Stomach (tissue), 8 donors: ENCODE measurements at regions not wholly inside any gene's neighbourhood (a gene's known extent, or its start where the extent isn't known, plus 50 kb on each side); places are given as distances from the start of the nearest gene placed in this dataset.

Experiments used
- DNase-seq, 2 donors: peaks; one replicate each; pipeline versions ENCODE4 v3.0.0 to v3.0.0-alpha.2; 2013 to 2019
- H3K27ac ChIP-seq, 5 donors: fragments of 200-600 bp in 4 of 5; sonication (generic) in 4 of 5; one replicate each; pipeline ENCODE4 v1.5.1; 2013 to 2019; ENCODE audit warnings: mild to moderate bottlenecking in 1 of 5, moderate library complexity in 1 of 5
- H3K27me3 ChIP-seq, 3 donors: fragments of 200-600 bp; sonication (generic); one replicate each; pipeline ENCODE4 v1.5.1; 2017 to 2019; ENCODE audit warnings: mixed run types in 1 of 3
- H3K36me3 ChIP-seq, 4 donors: fragments of 200-600 bp; sonication (generic); 1 replicate in 3 of 4; 2 replicates in 1 of 4; pipeline ENCODE4 v1.5.1; 2016 to 2019
- H3K4me1 ChIP-seq, 4 donors: fragments of 200-600 bp; sonication (generic); one replicate each; pipeline ENCODE4 v1.5.1; 2016 to 2019
- H3K4me3 ChIP-seq, 4 donors: fragments of 200-600 bp; sonication (generic) in 3 of 4; one replicate each; pipeline ENCODE4 v1.5.1; 2016 to 2019; ENCODE audit warnings: mild to moderate bottlenecking in 1 of 4
- H3K9me3 ChIP-seq, 4 donors: fragments of 200-600 bp; sonication (generic); one replicate each; pipeline ENCODE4 v1.5.1; 2016 to 2019
- CTCF ChIP-seq, 7 experiments: fragments of 450-650 bp in 4 of 7; fragments of 200-600 bp in 3 of 7; sonication (generic) in 3 of 7; IDR thresholded peaks; one replicate each; pipeline ENCODE4 v1.5.1; 2016 to 2019; ENCODE audit warnings: antibody characterized with exemption in 7 of 7, control low read depth in 2 of 7, mild to moderate bottlenecking in 1 of 7
- EP300 ChIP-seq: sonication (generic); formaldehyde crosslinking; IDR thresholded peaks from one replicate; pipeline ENCODE4 v1.6.1; 2017; ENCODE audit warnings: antibody characterized with exemption
- POLR2A ChIP-seq, 4 donors: fragments of 450-650 bp; IDR thresholded peaks; one replicate each; pipeline ENCODE4 v1.6.1; 2016; ENCODE audit warnings: antibody characterized with exemption in 4 of 4, control low read depth in 2 of 4, mild to moderate bottlenecking in 1 of 4, moderate library complexity in 1 of 4
- POLR2AphosphoS5 ChIP-seq, 3 donors: sonication (generic); formaldehyde crosslinking; IDR thresholded peaks; one replicate each; pipeline ENCODE4 v1.6.1; 2016; ENCODE audit warnings: antibody characterized with exemption in 3 of 3
- WGBS, 5 donors: extraction: QIAGEN DNeasy Blood & Tissue Kit in 3 of 5; methylation state at CpG; one replicate each; pipeline versions ENCODE4 v1.1.5 to v1.1.7; 2013 to 2018; 5-methylcytosine and 5-hydroxymethylcytosine counted together
- intact Hi-C: fragments of 100-400 bp; cut with DNase I; formaldehyde crosslinking; loops from one replicate; pipeline ENCODE4 v1.15.1; 2023; ENCODE audit warnings: low total_unique reads
- donor health status: healthy with polysubstance abuse.
- donor health status: Bipolar disorder and iron deficiency.
- donor health status: healthy.

- no peak for DNase-seq
- TF ChIP-seq POLR2AphosphoS5 (IDR thresholded peaks at IDR 0.05) (no peak), CTCF (IDR thresholded peaks at IDR 0.05) (no peak), POLR2A (IDR thresholded peaks at IDR 0.05) (no peak), EP300 (no peak)
- Histone ChIP-seq H3K9me3 (no peaks in the 10 kb centered on the region), H3K27ac (no peak overlapping the region), H3K4me3 (no peak overlapping the region), H3K4me1 (no peaks in the 10 kb centered on the region), H3K36me3 (no peaks in the 10 kb centered on the region), H3K27me3 (peaks cover 0 to 63% (median 0%) of the 10 kb centered on the region in 3 donors)
- intact Hi-C loops: no loop called here
- WGBS, 5 donors: 84 to 90% (median 86%) methylated on average over 23 of the region's 23 CpGs
These were observed 78.4 kb upstream of the KCNA3 start for GRCh38 chr1:110752941-110753725.

- Histone ChIP-seq H3K27ac (no peak overlapping the region), H3K36me3 (no peaks in the 10 kb centered on the region), H3K27me3 (peaks cover 0 to 45% (median 0%) of the 10 kb centered on the region in 3 donors), H3K4me1 (no peaks in the 10 kb centered on the region), H3K9me3 (no peaks in the 10 kb centered on the region), H3K4me3 (no peak overlapping the region)
- WGBS, 5 donors: 12 to 34% (median 22%) methylated on average over 3 of the region's 3 CpGs
- no peak for TF ChIP-seq POLR2AphosphoS5 (IDR thresholded peaks at IDR 0.05)
- no peak for TF ChIP-seq EP300
- no peak for TF ChIP-seq CTCF (IDR thresholded peaks at IDR 0.05)
- no peak for TF ChIP-seq POLR2A (IDR thresholded peaks at IDR 0.05)
- intact Hi-C loops: no loop called here
- no peak for DNase-seq
These were observed 75.8 kb upstream of the KCNA3 start for GRCh38 chr1:110750562-110750961.

- 22 to 53% (median 40%) methylated on average over 4 of the region's 4 CpGs for WGBS, 5 donors
- Histone ChIP-seq H3K4me1 (no peaks in the 10 kb centered on the region), H3K9me3 (no peaks in the 10 kb centered on the region), H3K27ac (no peak overlapping the region), H3K4me3 (no peak overlapping the region), H3K36me3 (no peaks in the 10 kb centered on the region), H3K27me3 (peaks cover 0 to 45% (median 0%) of the 10 kb centered on the region in 3 donors)
- intact Hi-C loops: no loop called here
- DNase-seq: peak in 1 of 2 donors; percentile 6
- TF ChIP-seq POLR2AphosphoS5 (IDR thresholded peaks at IDR 0.05): no peak
These were observed 75.2 kb upstream of the KCNA3 start for GRCh38 chr1:110749960-110750359.

GRCh38 chr1:110746644-110747259 is 72.0 kb upstream of the KCNA3 start:
- no peaks in the 10 kb centered on the region for H3K36me3 ChIP-seq
- TF ChIP-seq POLR2AphosphoS5 (IDR thresholded peaks at IDR 0.05): no peak
- TF ChIP-seq EP300: no peak
- no peak for TF ChIP-seq CTCF (IDR thresholded peaks at IDR 0.05)
- TF ChIP-seq POLR2A (IDR thresholded peaks at IDR 0.05): no peak
- WGBS, 5 donors: 18 to 25% (median 21%) methylated on average over 10 of the region's 10 CpGs

GRCh38 chr1:110743397-110743796 is 68.7 kb upstream of the KCNA3 start:
- intact Hi-C loops: no loop called here
- peaks cover 0 to 29% (median 0%) of the 10 kb centered on the region in 3 donors for H3K27me3 ChIP-seq
- no peak for TF ChIP-seq POLR2AphosphoS5 (IDR thresholded peaks at IDR 0.05)
- no peak for TF ChIP-seq CTCF (IDR thresholded peaks at IDR 0.05)
- no peak for TF ChIP-seq EP300
- no peak for TF ChIP-seq POLR2A (IDR thresholded peaks at IDR 0.05)

More at GRCh38 chr1:110746644-110747259, 72.0 kb upstream of the KCNA3 start:
- H3K4me3 ChIP-seq: no peak overlapping the region
- H3K4me1 ChIP-seq: no peaks in the 10 kb centered on the region
- peaks cover 0 to 46% (median 0%) of the 10 kb centered on the region in 3 donors for H3K27me3 ChIP-seq
- no peak overlapping the region for H3K27ac ChIP-seq
- peak in 1 of 2 donors; percentile 85 for DNase-seq
- no peaks in the 10 kb centered on the region for H3K9me3 ChIP-seq
- intact Hi-C loops: no loop called here

More at GRCh38 chr1:110743397-110743796, 68.7 kb upstream of the KCNA3 start:
- Histone ChIP-seq H3K4me1 (no peaks in the 10 kb centered on the region), H3K27ac (no peak overlapping the region), H3K4me3 (no peak overlapping the region), H3K9me3 (no peaks in the 10 kb centered on the region), H3K36me3 (no peaks in the 10 kb centered on the region)
- no peak for DNase-seq
